GM18867 (cell line): ENCODE measurements at regions not wholly inside any gene's neighbourhood (a gene's known extent, or its start where the extent isn't known, plus 50 kb on each side); places are given as distances from the start of the nearest gene placed in this dataset.
"Not testable (repeated sequence)": the region's sequence is repeated elsewhere in the genome, so short reads cannot be mapped to it uniquely, and the experiment has no call there.

ENCODE experiments used
- ATAC-seq: cut with Tn5 transposase; IDR thresholded peaks from one replicate; pipeline ENCODE4 v1.9.1; 2021; ENCODE audit warnings: mild to moderate bottlenecking, moderate library complexity; ENCODE audit not compliant: unreplicated experiment

GRCh38 chr16:79377082-79377481, 223.5 kb downstream of the MAF start:
- not testable (repeated sequence) for ATAC-seq

GRCh38 chr16:79375351-79375750, 225.2 kb downstream of the MAF start:
- no peak for ATAC-seq

GRCh38 chr16:79372503-79373184, 227.9 kb downstream of the MAF start:
- no peak for ATAC-seq

- ATAC-seq = no peak
Observed at GRCh38 chr16:79370736-79371135, 229.8 kb downstream of the MAF start.

- no peak for ATAC-seq
Observed at GRCh38 chr16:79369796-79370195, 230.7 kb downstream of the MAF start.

GRCh38 chr16:79367822-79368221, 232.7 kb downstream of the MAF start:
- no peak for ATAC-seq

GRCh38 chr16:79366635-79367034, 233.9 kb downstream of the MAF start:
- ATAC-seq = no peak

- no peak for ATAC-seq
Observed at GRCh38 chr16:79365702-79366101, 234.8 kb downstream of the MAF start.

- ATAC-seq = no peak
Observed at GRCh38 chr16:79363484-79363883, 237.1 kb downstream of the MAF start.

- ATAC-seq = no peak
Observed at GRCh38 chr16:79363035-79363434, 237.5 kb downstream of the MAF start.

- no peak for ATAC-seq
Observed at GRCh38 chr16:79362300-79362970, 238.1 kb downstream of the MAF start.

GRCh38 chr16:79361132-79361751, 239.3 kb downstream of the MAF start:
- ATAC-seq = no peak

GRCh38 chr16:79360267-79360666, 240.3 kb downstream of the MAF start:
- ATAC-seq = no peak

- no peak for ATAC-seq
Observed at GRCh38 chr16:79359082-79359481, 241.5 kb downstream of the MAF start.

GRCh38 chr16:79358188-79358587, 242.3 kb downstream of the MAF start:
- no peak for ATAC-seq

- ATAC-seq = no peak
Observed at GRCh38 chr16:79355600-79356358, 244.8 kb downstream of the MAF start.

GRCh38 chr16:79351927-79352326, 248.6 kb downstream of the MAF start:
- no peak for ATAC-seq

GRCh38 chr16:79349803-79350202, 250.7 kb downstream of the MAF start:
- ATAC-seq = no peak

- no peak for ATAC-seq
Observed at GRCh38 chr16:79348521-79349306, 251.8 kb downstream of the MAF start.

GRCh38 chr16:79347277-79347676, 253.3 kb downstream of the MAF start:
- no peak for ATAC-seq

GRCh38 chr16:79339863-79340262, 260.7 kb downstream of the MAF start:
- no peak for ATAC-seq
